KOPT-K1 (cell line): ENCODE measurements at regions not wholly inside any gene's neighbourhood (a gene's known extent, or its start where the extent isn't known, plus 50 kb on each side); places are given as distances from the start of the nearest gene placed in this dataset.
A peak's percentile ranks its signal among the peaks of the same experiment; 100 is the strongest.

Experiments used
- H3K27ac ChIP-seq: fragments of 200-600 bp; sonication (generic); 2 replicates; pipeline ENCODE4 v1.5.1; 2016; ENCODE audit warnings: antibody characterized with exemption, mild to moderate bottlenecking, low read depth, low read length; ENCODE audit not compliant: poor library complexity, severe bottlenecking
- H3K36me3 ChIP-seq: fragments of 200-600 bp; sonication (generic); 2 replicates; pipeline ENCODE4 v1.5.1; 2017; ENCODE audit warnings: antibody characterized with exemption, mild to moderate bottlenecking, low read length, moderate library complexity; ENCODE audit not compliant: insufficient read depth
- H3K9me3 ChIP-seq: fragments of 200-600 bp; sonication (generic); 2 replicates; pipeline ENCODE4 v1.5.1; 2017; ENCODE audit warnings: antibody characterized with exemption, low read length, mild to moderate bottlenecking; ENCODE audit not compliant: insufficient read depth, poor library complexity, severe bottlenecking

DNA sequence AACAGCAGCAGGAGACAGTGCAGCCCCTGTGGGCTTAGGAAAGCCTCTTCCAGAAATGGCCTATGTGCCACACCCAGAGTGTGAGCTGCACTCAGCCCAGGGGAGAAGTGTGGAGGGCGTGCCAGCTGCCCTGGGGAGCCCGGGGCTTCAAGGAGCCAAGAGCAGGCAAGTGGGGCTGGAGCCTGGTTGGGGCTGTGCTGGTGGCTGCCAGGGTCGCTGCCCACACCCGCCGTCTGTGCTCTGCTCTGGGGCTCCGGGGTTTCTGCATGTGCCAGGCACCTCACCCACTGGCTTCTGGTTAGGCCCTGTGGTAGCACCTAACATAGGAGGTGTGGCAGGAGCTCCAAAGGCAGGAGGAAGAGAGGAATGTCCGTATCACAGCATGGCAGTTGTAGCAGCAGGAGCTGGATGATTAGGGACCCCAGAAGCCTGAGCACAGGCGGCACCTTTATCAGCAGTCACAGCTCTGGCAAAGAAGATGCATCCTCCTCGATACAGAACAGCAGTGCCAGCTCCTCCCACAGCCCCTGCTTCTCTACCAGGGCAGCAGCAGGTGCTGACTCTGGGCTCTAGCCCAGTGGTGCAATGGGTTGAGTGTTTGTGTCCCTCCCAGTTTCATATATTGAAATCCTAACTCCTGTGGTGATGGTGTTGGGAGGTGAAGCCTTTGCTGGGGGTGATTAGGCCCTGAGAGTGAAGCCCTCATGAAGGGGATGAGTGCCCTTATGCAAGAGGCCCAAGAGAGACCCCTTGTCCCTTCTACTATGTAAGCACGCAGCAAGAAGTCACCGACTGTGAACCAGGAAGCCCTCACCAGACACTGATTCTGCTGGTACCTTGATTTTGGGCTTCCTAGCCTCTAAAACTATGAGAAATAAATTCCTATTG is 70.0 kb upstream of the KLF13 start:
- Histone ChIP-seq H3K9me3 (no peaks in the 10 kb centered on the region), H3K27ac (peak overlapping the region; percentile 65), H3K36me3 (no peaks in the 10 kb centered on the region)

DNA sequence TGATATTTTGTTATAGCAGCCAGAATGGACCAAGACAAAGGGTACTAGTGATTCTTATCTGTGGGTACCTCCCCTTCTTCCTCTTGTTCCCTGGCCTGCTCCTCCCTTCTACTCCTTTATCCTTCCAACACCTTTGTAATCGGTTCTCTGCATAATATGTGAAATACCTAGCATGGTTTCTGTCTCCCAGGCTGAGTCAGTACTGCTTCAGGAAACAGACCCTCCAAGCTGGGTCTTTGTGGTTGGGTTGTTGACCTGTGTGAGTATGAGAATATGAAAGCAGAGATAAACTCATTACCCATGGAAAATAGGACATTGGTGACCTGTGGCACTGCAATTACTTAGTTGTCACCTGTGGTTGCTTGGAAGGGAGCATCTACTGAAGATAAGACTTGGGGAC is 69.3 kb upstream of the KLF13 start:
- peak overlapping the region; percentile 65 for H3K27ac ChIP-seq
- no peaks in the 10 kb centered on the region for H3K36me3 ChIP-seq
- no peaks in the 10 kb centered on the region for H3K9me3 ChIP-seq

DNA sequence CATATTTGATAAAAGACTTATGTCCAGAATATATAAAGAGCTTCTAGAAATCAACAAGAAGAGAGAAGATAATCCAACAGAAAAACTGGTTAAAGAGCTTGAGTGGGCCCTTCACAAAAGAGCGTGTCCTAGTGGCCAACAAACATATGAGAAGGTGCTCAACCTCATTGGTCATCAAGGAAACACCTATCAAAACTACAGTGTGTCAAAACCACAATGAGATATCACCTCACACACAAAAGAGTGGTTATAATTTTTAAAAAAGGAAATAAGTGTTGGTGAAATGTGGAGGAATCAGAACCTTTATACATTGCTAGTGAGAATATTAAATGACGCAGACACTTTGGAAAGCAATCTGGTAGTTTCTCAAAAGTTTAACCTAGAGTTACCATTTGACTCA is 68.4 kb upstream of the KLF13 start:
- no peaks in the 10 kb centered on the region for H3K36me3 ChIP-seq
- no peaks in the 10 kb centered on the region for H3K9me3 ChIP-seq
- H3K27ac ChIP-seq = no peak overlapping the region

DNA sequence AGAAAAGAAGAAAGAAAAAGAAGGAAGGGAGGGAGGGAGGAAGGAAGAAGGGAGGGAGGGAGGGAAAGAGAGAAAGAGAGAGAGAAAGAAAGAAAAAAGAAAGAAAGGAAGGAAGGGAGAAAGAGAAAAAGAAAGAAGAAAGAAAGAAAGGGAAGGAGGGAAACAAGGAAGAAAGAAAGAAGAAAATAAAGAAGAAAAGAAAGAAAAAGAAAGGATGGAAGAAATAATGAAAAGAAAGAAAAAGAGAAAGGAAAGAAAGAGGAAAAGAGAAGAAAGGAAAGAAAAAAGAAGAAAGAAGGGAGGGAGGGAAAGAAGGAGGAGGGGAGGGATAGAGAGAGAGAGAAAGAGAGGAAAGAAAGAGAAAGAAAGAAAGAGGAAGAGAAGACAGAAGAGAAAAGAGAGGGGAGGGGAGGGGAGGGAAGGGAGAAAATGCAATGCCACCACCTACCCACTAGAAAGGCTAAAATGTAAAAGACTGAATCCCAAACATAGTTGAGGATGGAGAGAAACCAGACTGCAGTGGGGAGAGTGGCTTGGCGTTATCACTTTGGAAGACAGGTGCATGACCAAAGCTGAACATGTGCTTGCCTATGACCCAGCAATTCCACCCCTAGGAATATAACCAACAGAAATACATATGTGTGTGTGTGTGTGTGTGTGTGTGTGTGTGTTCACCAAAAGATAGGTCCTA is 66.9 kb upstream of the KLF13 start:
- Histone ChIP-seq H3K9me3 (no peaks in the 10 kb centered on the region), H3K36me3 (no peaks in the 10 kb centered on the region), H3K27ac (no peak overlapping the region)

DNA sequence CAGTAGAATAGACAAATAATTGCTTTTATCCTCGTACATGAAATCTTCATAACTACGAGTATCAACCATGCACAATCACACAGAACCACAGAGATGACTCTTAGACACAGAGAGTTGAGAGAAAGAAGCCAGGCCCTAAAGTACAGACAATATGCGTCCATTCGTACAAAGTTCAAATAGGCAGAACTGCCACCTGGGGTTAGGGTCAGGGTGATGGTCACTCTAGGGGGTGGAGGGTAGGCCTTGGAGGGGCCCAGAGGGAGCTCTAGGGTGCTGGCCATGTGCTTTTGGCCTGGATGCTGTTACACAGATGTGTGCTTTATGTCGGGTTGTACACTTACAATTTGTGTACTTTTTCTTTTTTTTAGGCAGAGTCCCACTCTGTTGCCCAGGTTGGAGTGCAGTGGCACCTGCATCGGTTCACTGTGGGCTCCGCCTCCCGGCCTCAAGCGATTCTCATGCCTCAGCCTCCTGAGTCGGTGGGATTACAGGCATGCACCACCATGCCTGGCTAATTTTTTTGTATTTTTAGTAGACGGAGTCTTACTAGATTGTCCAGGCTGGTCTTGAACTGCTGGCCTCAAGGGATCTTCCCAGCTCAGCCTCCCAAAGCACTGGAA is 65.9 kb upstream of the KLF13 start:
- Histone ChIP-seq H3K36me3 (no peaks in the 10 kb centered on the region), H3K27ac (no peak overlapping the region), H3K9me3 (no peaks in the 10 kb centered on the region)

DNA sequence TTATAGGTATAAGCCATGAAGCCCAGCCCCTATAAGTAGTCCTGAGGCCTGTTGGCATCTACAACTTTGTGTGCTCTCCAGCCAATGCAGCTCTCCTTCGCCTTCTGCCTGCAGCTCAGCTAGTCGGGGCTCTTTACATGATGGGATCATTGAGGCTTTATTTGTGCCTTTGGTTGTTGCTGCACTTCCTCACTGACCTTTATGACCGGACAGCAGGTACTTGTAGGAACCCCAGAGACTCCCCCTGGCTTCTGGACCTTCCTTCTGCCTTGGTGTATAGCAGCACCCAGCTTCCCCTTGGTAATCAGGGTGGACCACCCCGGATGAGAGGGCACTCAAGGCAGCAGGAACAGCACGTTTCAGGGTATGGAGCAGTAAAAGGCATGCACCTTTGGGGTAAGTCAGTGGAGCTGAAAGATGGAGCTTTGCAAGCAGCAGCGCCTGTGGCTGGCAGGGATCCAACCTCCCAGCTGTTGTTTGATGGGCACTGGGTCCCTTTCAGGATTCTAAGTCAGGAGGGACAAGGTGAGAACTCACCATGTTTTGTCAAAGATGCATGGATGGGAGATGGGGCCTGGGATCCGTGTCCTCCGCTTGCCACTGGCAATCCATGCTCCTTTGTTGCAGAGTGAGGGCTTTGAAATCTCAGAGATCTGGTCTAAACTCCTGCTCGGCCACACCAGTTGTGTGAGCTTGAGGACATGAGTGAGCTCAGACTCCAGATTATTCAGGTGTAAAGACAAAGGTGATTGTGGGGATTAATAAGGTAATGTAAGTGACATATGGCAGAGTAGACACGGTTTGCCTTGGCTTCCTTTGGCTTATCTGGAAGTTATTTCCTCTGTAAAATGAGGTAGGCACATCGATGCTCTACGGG is 65.1 kb upstream of the KLF13 start:
- no peaks in the 10 kb centered on the region for H3K36me3 ChIP-seq

DNA sequence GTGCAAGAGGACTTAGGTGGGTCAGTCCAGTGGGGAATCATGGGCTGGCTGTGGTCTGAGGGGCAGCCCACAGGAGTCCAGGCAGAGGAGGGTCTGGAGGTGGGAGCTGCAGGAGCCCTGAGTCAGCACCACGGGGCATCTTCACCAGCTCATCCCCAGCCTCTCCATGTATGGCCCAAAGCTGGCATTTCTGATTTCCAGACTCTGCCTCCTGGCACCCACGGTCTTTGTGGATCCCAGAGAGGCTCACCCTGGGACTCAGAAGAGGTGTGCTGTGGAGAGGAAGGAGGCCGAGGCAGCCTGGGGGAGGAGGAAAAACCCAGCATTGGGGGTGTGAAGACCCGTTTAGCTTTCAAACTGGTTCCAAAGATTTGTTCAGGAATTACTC is 64.5 kb upstream of the KLF13 start:
- no peaks in the 10 kb centered on the region for H3K9me3 ChIP-seq
- H3K27ac ChIP-seq = no peak overlapping the region
- no peaks in the 10 kb centered on the region for H3K36me3 ChIP-seq

More for the DNA sequence above, 65.1 kb upstream of the KLF13 start:
- no peaks in the 10 kb centered on the region for H3K9me3 ChIP-seq
- no peak overlapping the region for H3K27ac ChIP-seq

DNA sequence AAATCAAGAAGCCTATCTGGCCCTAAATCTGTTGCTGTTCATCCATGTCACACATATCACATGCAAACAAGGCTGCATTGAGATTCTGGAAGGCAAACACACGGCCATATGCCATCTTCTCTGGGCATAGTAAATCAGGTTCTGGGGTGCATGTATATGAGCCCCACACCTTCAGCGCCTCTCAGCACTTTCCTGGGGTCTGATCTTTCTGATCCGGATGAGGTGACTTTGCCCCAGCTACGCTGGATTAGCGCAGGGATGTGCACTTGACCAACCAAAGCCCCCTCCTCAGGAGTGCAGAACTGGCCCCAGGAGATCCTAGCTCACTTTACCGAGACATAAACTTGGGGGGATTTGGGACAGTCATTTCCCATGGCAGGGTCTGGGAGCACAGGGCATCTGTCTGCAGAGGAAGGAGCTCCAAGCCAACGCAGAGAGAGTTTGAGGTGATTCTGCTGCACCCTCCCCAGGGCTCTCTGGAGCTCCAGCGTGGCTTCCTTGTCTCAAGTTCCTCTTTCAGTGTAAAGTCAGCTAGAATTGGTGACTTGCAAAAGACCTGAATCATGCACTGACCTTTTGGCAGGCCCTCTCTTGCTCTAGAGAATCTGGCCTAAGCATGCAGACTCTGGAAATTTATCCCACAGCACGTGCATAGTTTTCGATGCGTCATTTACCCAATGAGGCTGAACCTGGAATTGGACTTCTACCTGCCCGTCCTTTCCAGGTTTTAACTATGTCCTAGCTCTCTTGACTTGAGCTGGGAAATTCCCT is 63.5 kb upstream of the KLF13 start:
- peak overlapping the region; percentile 87 for H3K27ac ChIP-seq
- no peaks in the 10 kb centered on the region for H3K36me3 ChIP-seq
- H3K9me3 ChIP-seq = no peaks in the 10 kb centered on the region

DNA sequence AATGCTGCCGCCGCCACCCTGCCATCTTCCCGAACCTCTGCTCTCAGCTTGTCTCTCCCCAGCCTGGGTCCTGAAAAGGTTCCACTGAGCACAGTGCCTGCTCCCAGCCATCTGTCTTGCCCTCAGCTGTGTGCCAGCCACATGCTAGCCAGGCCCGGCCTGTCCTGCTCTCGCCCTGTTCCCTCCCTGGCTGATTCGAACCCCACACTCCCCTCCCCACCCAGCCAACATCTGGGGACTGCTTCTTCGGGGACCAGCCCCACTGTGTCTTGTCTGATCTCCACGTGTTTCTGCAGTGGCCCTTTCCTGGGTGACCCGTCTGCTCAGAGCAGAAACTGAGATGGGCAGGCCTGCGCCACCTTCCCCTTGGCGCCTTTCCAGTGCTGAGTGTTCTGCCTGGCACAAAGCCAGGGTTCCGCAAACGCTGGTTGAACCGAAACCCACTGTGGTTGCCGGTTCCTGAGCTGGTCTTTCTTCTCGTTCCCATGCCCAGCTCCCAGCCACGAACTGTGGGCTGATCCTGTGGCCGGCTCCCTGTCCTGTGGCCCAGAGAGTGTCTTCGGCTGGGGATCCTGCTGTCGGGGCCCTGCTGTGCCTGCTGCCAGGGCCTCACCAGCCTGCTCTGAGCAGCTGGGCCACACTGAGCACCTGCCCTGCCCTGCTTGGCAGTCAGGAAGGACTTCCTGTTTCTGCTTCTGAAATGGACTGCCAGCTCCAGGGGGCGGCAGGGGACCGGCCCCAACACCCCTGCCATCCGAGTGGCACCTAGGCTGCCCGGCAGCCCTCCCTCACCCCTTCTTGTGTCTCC is 62.7 kb upstream of the KLF13 start:
- Histone ChIP-seq H3K36me3 (no peaks in the 10 kb centered on the region), H3K27ac (peak overlapping the region; percentile 87), H3K9me3 (no peaks in the 10 kb centered on the region)

DNA sequence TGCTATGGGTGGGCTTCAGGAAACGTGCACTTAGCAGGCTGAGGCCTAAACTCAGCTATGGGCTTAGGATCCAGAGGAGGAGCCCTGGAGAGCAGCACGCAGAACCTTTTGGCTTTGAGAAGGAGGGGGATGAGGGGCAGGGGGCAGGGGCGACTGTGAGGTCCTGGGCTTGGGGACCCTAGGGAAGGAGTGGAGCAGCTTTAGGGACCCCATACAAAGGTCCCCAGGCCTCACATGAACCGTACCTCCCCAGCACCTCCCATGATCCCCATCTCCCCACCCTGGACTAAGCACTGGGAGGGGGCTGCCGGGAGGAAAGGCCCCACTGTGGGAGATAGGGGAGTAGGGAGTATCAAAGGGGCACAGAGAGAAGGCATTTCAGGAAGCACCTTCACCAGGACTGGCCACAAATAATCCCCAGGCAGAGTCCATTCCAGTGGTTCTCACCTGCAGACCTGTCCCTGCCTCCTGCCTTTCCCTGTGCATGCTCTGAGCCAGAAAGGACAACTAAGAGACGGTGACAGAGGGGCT is 62.0 kb upstream of the KLF13 start:
- no peaks in the 10 kb centered on the region for H3K9me3 ChIP-seq
- peak overlapping the region; percentile 87 for H3K27ac ChIP-seq
- no peaks in the 10 kb centered on the region for H3K36me3 ChIP-seq

DNA sequence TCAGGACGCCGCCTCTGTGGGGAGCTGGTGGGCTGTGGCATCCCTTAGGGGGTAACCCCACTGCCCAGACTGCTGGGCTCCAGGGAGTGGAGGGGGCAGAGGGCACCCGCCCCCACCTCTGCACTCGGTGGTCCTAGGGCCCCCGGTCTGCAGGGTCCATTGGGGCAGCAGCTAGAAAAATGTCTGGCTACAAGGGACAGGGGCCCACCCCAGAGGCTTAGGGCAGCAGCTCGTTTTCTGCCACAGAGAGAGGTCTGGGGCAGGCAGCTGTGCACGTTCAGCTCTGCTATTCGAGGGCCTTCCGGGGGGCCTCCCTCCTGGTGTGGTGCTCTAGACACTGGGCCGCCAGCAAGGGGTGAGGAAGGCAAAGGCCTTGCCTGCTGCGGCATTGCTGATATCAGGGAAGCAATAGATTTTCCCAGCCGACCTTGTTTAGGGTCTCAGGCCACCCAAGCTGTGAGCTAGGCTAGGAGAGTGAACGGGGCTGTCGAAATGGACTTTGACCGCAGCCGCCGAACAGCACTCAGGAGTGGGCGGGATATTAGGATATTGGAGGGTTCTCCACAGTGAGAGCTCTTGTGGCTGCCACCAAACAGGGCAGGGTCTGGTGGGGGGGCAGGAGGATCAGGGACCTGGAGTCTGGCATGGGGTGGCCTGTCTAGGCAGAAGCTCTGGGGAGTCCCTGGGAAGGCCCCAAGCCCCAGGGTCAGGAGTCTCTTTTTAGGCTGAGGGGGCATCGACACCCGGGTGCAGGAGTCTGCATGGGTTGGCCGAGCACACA is 61.4 kb upstream of the KLF13 start:
- H3K9me3 ChIP-seq = no peaks in the 10 kb centered on the region
- peak overlapping the region; percentile 87 for H3K27ac ChIP-seq
- no peaks in the 10 kb centered on the region for H3K36me3 ChIP-seq

DNA sequence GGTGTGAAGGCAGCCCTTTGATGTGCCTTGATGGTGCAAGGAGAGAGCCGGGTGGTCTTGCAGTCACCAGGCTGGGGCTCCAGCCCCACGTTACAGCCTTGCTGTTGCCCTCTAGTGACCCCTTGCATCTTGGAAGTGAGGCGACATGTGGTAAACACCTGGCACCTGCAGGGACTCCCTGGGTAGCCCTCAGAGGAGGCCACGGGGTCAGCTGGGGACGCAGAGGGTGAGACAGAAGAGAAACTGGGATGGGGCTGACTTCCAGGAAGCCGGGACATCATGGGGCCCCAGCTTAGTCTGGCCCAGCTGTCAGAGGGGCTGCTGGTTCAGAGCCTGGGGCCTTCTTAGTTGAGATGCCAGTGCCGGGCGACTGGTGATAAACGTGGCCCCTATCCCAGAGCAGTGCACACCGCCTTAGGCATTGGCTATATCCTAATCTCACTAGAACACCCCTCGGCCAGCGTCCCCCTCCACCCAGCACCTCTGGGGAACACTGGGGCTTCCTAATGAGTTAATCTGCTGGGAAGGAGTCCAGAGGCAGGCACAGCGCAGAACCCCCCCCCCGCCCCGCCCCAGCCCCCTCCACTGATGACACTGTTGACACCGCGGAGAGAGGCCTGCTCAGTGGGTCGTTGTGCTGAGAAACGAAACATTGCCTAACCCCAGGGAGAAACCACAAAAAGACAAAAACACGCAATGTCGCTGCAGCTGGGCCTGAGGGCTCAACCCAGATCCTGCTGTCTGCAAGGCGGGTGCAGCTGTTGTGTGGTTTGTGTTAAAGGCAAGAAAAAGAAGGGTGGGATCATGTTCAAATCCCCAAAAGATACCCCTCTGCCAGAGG is 60.5 kb upstream of the KLF13 start:
- no peaks in the 10 kb centered on the region for H3K36me3 ChIP-seq
- peak overlapping the region; percentile 87 for H3K27ac ChIP-seq
- no peaks in the 10 kb centered on the region for H3K9me3 ChIP-seq
